Cardiac fibroblast (primary cell): ENCODE measurements at regions not wholly inside any gene's neighbourhood (a gene's known extent, or its start where the extent isn't known, plus 50 kb on each side); places are given as distances from the start of the nearest gene placed in this dataset.

ENCODE experiments used
- DNase-seq, 2 donors: peaks; one replicate each; pipeline versions ENCODE4 v3.0.0 to v3.0.0-alpha.2; 2010; ENCODE audit warnings: low read depth in 2 of 2
- H3K4me3 ChIP-seq, 2 donors: replicated peaks in 1 of 2; 1 replicate in 1 of 2; 2 replicates in 1 of 2; pipeline ENCODE4 v1.5.1; 2011; ENCODE audit warnings: low read depth in 2 of 2, low read length in 2 of 2, mild to moderate bottlenecking in 2 of 2, moderate library complexity in 1 of 2
- CTCF ChIP-seq: IDR thresholded peaks from one replicate; pipeline ENCODE4 v1.5.1; 2011; ENCODE audit warnings: low read depth, mild to moderate bottlenecking, low read length, inconsistent platforms

- H3K4me3 ChIP-seq = no peak overlapping the region
- no peak for TF ChIP-seq CTCF
- no peak for DNase-seq
These were observed 56.2 kb upstream of the CD82 start for GRCh38 chr11:44509296-44509695.

- H3K4me3 ChIP-seq = no peak overlapping the region
- no peak for DNase-seq
- no peak for TF ChIP-seq CTCF
These were observed 55.1 kb upstream of the CD82 start for GRCh38 chr11:44510372-44510771.

GRCh38 chr11:44512818-44513217, 52.6 kb upstream of the CD82 start:
- no peak for TF ChIP-seq CTCF
- DNase-seq = no peak
- H3K4me3 ChIP-seq = no peak overlapping the region

- no peak for TF ChIP-seq CTCF
- H3K4me3 ChIP-seq = no peak overlapping the region
- DNase-seq = peak in 1 of 2 donors; percentile 42
These were observed 50.4 kb upstream of the CD82 start for GRCh38 chr11:44515048-44515447.
